ENCODE measurements at regions not wholly inside any gene's neighbourhood (a gene's known extent, or its start where the extent isn't known, plus 50 kb on each side); places are given as distances from the start of the nearest gene placed in this dataset.
A peak's percentile ranks its signal among the peaks of the same experiment; 100 is the strongest.

DNA sequence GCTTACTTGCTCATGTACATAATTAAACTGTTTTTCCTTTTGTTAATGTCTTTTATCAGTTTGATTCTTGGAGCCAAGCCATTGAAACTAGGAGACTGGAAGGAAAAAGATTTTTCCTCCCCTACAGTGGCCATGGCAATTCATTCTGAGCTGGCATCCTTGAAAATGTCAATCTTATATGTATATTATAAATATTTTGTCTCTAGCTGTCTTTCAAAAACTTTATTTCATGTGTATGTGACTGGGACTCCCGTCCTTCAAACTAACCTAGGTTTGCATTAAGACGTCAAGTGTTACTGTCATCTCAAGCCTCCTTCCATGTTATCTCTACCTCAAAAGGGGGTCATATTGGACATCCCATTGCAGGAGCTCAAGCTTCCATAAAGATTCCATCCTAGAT lies 280.4 kb downstream of the HRH4 start:
- TF ChIP-seq, protein P1, sequence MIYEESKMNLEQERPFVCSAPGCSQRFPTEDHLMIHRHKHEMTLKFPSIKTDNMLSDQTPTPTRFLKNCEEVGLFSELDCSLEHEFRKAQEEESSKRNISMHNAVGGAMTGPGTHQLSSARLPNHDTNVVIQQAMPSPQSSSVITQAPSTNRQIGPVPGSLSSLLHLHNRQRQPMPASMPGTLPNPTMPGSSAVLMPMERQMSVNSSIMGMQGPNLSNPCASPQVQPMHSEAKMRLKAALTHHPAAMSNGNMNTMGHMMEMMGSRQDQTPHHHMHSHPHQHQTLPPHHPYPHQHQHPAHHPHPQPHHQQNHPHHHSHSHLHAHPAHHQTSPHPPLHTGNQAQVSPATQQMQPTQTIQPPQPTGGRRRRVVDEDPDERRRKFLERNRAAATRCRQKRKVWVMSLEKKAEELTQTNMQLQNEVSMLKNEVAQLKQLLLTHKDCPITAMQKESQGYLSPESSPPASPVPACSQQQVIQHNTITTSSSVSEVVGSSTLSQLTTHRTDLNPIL (CRISPR knock-in tag; IDR thresholded peaks at IDR 0.05; ENCODE audit: low read depth): no peak
- ATAC-seq: no peak

DNA sequence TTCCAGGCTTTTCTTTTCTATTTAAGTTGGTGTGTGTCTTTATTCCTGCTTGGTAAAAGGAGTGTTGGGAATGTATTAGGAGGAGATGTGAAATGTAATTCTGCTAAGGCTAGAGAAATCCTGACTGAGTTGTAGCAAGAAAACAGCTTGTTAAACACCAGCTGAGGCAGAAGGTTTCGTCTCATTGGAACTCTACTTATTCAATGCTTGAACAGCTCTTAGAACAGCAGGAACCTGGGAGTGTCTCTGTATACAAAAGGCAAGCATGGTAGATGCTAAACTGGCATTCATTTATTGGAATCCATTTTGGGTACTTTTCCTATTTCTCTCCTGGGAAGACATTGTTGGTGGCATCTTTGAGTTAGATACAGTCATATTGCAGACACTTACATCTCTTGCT lies 280.9 kb downstream of the HRH4 start:
- no peak for TF ChIP-seq ZNF8 (CRISPR knock-in tag; IDR thresholded peaks at IDR 0.05)
- no peak for ATAC-seq

DNA sequence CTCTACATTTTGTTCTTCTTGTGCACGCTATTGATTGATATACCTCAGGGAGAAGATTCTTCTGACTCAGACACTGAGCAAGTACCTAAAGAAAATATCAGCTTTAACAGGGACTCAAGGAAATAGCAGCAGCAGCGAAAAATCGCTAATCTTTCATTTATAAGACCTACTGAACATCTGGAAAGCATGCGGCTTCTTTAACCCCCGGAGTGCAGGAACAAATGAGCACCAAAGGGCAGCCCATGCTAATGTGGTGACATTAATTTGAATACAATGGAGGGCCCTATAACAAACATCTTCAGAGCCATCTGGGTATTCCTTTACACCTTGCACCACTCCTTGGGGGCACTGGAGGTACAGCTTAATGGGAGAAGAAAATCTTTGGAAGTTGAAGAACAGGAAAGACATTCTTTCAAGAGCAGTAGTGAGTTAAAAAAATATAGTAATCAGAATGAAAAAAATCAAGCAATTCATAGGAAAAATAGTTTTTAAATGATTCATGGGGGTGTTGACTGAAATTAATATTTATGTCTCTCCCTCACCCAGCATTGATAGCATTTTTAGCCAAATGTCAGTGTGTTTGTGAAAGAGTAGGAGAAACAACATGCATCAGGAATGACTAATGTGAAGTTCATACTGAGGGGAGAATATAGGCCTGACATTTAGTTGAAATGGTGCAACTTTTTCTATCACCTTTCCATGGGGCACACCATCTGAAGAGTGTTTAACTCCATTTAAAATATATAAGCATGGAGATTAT lies 281.7 kb downstream of the HRH4 start:
- TF ChIP-seq, protein P2, sequence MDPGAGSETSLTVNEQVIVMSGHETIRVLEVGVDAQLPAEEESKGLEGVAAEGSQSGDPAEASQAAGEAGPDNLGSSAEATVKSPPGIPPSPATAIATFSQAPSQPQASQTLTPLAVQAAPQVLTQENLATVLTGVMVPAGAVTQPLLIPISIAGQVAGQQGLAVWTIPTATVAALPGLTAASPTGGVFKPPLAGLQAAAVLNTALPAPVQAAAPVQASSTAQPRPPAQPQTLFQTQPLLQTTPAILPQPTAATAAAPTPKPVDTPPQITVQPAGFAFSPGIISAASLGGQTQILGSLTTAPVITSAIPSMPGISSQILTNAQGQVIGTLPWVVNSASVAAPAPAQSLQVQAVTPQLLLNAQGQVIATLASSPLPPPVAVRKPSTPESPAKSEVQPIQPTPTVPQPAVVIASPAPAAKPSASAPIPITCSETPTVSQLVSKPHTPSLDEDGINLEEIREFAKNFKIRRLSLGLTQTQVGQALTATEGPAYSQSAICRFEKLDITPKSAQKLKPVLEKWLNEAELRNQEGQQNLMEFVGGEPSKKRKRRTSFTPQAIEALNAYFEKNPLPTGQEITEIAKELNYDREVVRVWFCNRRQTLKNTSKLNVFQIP (CRISPR knock-in tag; IDR thresholded peaks at IDR 0.05; ENCODE audit: borderline replicate concordance, low read depth): no peak
- TF ChIP-seq ZNF8 (CRISPR knock-in tag; IDR thresholded peaks at IDR 0.05) (no peak), ZNF565 (CRISPR knock-in tag; conservative IDR thresholded peaks at IDR 0.05; ENCODE audit: low read depth) (no peak), ZNF70 (CRISPR knock-in tag; IDR thresholded peaks at IDR 0.05) (no peak), CSDC2 (CRISPR knock-in tag; IDR thresholded peaks at IDR 0.05) (no peak), TCF4 (CRISPR knock-in tag; IDR thresholded peaks at IDR 0.05; ENCODE audit: borderline replicate concordance) (no peak), SNAI2 (CRISPR knock-in tag; IDR thresholded peaks at IDR 0.05) (no peak), OSR1 (CRISPR knock-in tag; IDR thresholded peaks at IDR 0.05) (no peak), TOX (CRISPR knock-in tag; IDR thresholded peaks at IDR 0.05; ENCODE audit: borderline replicate concordance) (no peak), ZC3H10 (CRISPR knock-in tag; IDR thresholded peaks at IDR 0.05) (no peak), RARB (CRISPR knock-in tag; IDR thresholded peaks at IDR 0.05) (no peak), ZFP30 (CRISPR knock-in tag; IDR thresholded peaks at IDR 0.05) (no peak), ARNTL (CRISPR knock-in tag; IDR thresholded peaks at IDR 0.05; ENCODE audit: borderline replicate concordance, low read depth) (no peak), ESRRG (CRISPR knock-in tag; IDR thresholded peaks at IDR 0.05) (no peak)
- TF ChIP-seq, protein P1 (CRISPR knock-in tag; IDR thresholded peaks at IDR 0.05; ENCODE audit: low read depth): no peak
- TF ChIP-seq, protein P3, sequence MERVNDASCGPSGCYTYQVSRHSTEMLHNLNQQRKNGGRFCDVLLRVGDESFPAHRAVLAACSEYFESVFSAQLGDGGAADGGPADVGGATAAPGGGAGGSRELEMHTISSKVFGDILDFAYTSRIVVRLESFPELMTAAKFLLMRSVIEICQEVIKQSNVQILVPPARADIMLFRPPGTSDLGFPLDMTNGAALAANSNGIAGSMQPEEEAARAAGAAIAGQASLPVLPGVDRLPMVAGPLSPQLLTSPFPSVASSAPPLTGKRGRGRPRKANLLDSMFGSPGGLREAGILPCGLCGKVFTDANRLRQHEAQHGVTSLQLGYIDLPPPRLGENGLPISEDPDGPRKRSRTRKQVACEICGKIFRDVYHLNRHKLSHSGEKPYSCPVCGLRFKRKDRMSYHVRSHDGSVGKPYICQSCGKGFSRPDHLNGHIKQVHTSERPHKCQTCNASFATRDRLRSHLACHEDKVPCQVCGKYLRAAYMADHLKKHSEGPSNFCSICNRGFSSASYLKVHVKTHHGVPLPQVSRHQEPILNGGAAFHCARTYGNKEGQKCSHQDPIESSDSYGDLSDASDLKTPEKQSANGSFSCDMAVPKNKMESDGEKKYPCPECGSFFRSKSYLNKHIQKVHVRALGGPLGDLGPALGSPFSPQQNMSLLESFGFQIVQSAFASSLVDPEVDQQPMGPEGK (CRISPR knock-in tag; IDR thresholded peaks at IDR 0.05; ENCODE audit: borderline replicate concordance): no peak
- ATAC-seq: no peak

DNA sequence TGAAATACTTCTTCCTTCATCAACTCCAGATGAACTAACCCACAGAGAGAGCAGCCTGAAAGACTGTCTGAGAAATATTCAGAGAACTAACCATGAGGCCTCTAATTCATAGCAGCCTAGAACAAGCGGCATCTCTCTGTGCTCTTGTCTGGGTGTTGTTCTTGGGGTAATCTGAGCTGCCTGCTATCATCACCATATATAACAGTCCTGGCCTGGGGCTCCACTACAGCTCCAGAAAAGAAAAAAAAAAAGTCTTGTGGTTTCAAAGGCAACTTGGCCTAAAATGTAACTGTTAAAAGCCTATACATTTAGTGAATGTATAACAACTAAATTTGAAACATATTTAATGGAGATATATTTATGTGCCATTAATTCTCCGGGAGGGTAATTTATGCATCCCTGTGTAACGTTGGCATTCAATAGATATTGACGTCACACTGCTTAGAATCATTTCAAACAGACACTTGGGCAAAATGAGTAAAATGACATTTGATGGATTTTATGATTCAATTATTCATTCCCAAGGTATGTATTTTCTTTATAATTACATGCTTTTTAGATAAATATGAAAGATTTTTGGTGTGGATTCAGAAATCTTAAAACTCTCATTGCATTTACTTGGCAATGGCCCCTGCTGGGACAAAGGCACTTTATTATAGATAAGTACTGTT lies 294.3 kb downstream of the HRH4 start:
- TF ChIP-seq PPARA (CRISPR knock-in tag; IDR thresholded peaks at IDR 0.05; ENCODE audit: borderline replicate concordance): no peak
- TF ChIP-seq, protein P3 (CRISPR knock-in tag; IDR thresholded peaks at IDR 0.05; ENCODE audit: borderline replicate concordance): no peak; the same call in 1 of the 2 replicates
- TF ChIP-seq, protein P4, sequence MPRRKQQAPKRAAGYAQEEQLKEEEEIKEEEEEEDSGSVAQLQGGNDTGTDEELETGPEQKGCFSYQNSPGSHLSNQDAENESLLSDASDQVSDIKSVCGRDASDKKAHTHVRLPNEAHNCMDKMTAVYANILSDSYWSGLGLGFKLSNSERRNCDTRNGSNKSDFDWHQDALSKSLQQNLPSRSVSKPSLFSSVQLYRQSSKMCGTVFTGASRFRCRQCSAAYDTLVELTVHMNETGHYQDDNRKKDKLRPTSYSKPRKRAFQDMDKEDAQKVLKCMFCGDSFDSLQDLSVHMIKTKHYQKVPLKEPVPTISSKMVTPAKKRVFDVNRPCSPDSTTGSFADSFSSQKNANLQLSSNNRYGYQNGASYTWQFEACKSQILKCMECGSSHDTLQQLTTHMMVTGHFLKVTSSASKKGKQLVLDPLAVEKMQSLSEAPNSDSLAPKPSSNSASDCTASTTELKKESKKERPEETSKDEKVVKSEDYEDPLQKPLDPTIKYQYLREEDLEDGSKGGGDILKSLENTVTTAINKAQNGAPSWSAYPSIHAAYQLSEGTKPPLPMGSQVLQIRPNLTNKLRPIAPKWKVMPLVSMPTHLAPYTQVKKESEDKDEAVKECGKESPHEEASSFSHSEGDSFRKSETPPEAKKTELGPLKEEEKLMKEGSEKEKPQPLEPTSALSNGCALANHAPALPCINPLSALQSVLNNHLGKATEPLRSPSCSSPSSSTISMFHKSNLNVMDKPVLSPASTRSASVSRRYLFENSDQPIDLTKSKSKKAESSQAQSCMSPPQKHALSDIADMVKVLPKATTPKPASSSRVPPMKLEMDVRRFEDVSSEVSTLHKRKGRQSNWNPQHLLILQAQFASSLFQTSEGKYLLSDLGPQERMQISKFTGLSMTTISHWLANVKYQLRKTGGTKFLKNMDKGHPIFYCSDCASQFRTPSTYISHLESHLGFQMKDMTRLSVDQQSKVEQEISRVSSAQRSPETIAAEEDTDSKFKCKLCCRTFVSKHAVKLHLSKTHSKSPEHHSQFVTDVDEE (CRISPR knock-in tag; IDR thresholded peaks at IDR 0.05): no peak
- TF ChIP-seq ZC3H10 (CRISPR knock-in tag; IDR thresholded peaks at IDR 0.05): no peak
- TF ChIP-seq ISL1 (CRISPR knock-in tag; IDR thresholded peaks at IDR 0.05): peak; percentile 62
- TF ChIP-seq, protein P5, sequence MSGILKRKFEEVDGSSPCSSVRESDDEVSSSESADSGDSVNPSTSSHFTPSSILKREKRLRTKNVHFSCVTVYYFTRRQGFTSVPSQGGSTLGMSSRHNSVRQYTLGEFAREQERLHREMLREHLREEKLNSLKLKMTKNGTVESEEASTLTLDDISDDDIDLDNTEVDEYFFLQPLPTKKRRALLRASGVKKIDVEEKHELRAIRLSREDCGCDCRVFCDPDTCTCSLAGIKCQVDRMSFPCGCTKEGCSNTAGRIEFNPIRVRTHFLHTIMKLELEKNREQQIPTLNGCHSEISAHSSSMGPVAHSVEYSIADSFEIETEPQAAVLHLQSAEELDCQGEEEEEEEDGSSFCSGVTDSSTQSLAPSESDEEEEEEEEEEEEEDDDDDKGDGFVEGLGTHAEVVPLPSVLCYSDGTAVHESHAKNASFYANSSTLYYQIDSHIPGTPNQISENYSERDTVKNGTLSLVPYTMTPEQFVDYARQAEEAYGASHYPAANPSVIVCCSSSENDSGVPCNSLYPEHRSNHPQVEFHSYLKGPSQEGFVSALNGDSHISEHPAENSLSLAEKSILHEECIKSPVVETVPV (CRISPR knock-in tag; IDR thresholded peaks at IDR 0.05): no peak
- TF ChIP-seq ZFP3 (CRISPR knock-in tag; IDR thresholded peaks at IDR 0.05): no peak
- TF ChIP-seq TOX (CRISPR knock-in tag; IDR thresholded peaks at IDR 0.05; ENCODE audit: borderline replicate concordance): no peak
- ATAC-seq: no peak

Measured in SK-N-SH treated with all-trans-retinoic acid at 6 μM for 48 hours (cell line).